G401 (cell line): ENCODE measurements at regions not wholly inside any gene's neighbourhood (a gene's known extent, or its start where the extent isn't known, plus 50 kb on each side); places are given as distances from the start of the nearest gene placed in this dataset.

Experiments used
- DNase-seq: peaks from one replicate; pipeline ENCODE4 v3.0.0-alpha.2; 2015; ENCODE audit warnings: low spot score
- in situ Hi-C: cut with HindIII; loops from 2 replicates; pipeline ENCODE4 v1.10.0; 2016; ENCODE audit warnings: low sequenced_read_pairs, mixed read lengths

GRCh38 chr9:16121601-16122286 is 568.9 kb downstream of the CCDC171 start:
- in situ Hi-C loops, result no loop called here
- DNase-seq, result no peak

GRCh38 chr9:16125629-16126028 is 572.8 kb downstream of the CCDC171 start:
- no peak for DNase-seq
- in situ Hi-C loops, result no loop called here

GRCh38 chr9:16126042-16126441 is 573.2 kb downstream of the CCDC171 start:
- no peak for DNase-seq
- in situ Hi-C loops, result no loop called here

GRCh38 chr9:16128003-16128402 is 575.2 kb downstream of the CCDC171 start:
- no peak for DNase-seq
- in situ Hi-C loops, result no loop called here

GRCh38 chr9:16131264-16131663 is 578.4 kb downstream of the CCDC171 start:
- no peak for DNase-seq
- in situ Hi-C loops, result no loop called here

GRCh38 chr9:16132513-16132912 is 579.7 kb downstream of the CCDC171 start:
- in situ Hi-C loops, result no loop called here
- DNase-seq, result no peak

- DNase-seq, result no peak
- in situ Hi-C loops, result no loop called here
These were observed 580.2 kb downstream of the CCDC171 start for GRCh38 chr9:16133032-16133431.

- in situ Hi-C loops, result no loop called here
These were observed 580.8 kb downstream of the CCDC171 start for GRCh38 chr9:16133556-16134227.

GRCh38 chr9:16134351-16134750 is 581.5 kb downstream of the CCDC171 start:
- in situ Hi-C loops, result no loop called here
- DNase-seq, result no peak

More at GRCh38 chr9:16133556-16134227, 580.8 kb downstream of the CCDC171 start:
- DNase-seq, result peak; percentile 14

GRCh38 chr9:16135968-16136367 is 583.1 kb downstream of the CCDC171 start:
- in situ Hi-C loops, result no loop called here
- DNase-seq, result no peak

- DNase-seq, result no peak
- in situ Hi-C loops, result no loop called here
These were observed 583.6 kb downstream of the CCDC171 start for GRCh38 chr9:16136451-16136850.

- no peak for DNase-seq
- in situ Hi-C loops, result no loop called here
These were observed 584.1 kb downstream of the CCDC171 start for GRCh38 chr9:16136961-16137360.

GRCh38 chr9:16138561-16139491 is 586.0 kb downstream of the CCDC171 start:
- no peak for DNase-seq
- in situ Hi-C loops, result no loop called here

- in situ Hi-C loops, result no loop called here
- no peak for DNase-seq
These were observed 586.9 kb downstream of the CCDC171 start for GRCh38 chr9:16139774-16140173.

GRCh38 chr9:16143310-16143709 is 590.5 kb downstream of the CCDC171 start:
- no peak for DNase-seq
- in situ Hi-C loops, result no loop called here

GRCh38 chr9:16143947-16144890 is 591.4 kb downstream of the CCDC171 start:
- in situ Hi-C loops, result no loop called here
- no peak for DNase-seq

GRCh38 chr9:16145196-16145950 is 592.5 kb downstream of the CCDC171 start:
- DNase-seq, result no peak
- in situ Hi-C loops, result no loop called here

GRCh38 chr9:16147726-16148125 is 594.9 kb downstream of the CCDC171 start:
- in situ Hi-C loops, result no loop called here

More at GRCh38 chr9:16147726-16148125, 594.9 kb downstream of the CCDC171 start:
- no peak for DNase-seq
